Body of pancreas (tissue), 4 donors: ENCODE measurements at regions not wholly inside any gene's neighbourhood (a gene's known extent, or its start where the extent isn't known, plus 50 kb on each side); places are given as distances from the start of the nearest gene placed in this dataset.

Experiments
- CTCF ChIP-seq, 7 experiments: fragments of 450-650 bp in 4 of 7; fragments of 200-600 bp in 3 of 7; sonication (generic) in 3 of 7; IDR thresholded peaks; one replicate each; pipeline ENCODE4 v1.5.1; 2016 to 2019; ENCODE audit warnings: antibody characterized with exemption in 7 of 7
- POLR2A ChIP-seq, 3 donors: fragments of 450-650 bp; IDR thresholded peaks; one replicate each; pipeline ENCODE4 v1.6.1; 2016; ENCODE audit warnings: antibody characterized with exemption in 3 of 3, mild to moderate bottlenecking in 2 of 3

DNA sequence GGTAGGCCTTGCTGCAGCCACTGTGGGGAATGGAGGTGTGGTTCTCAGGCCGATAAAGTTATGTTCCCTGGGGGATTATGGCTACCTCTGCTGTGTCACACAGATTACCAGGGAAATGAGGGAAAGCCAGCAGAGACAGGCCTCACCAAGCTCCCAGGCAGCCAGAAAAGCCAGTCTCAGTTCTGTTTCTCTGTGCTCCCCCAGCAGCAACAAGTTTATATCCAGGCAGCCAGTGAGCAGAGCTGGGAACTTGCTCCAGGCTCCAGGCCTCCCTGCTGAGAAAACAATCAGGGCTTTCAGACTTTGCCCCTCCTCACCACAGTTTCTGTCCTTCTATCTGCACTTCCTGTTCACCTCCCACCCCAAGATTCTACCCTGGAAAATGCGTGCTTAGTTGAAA, 596.6 kb upstream of the GYPC start:
- TF ChIP-seq POLR2A (IDR thresholded peaks at IDR 0.05) (no peak), CTCF (IDR thresholded peaks at IDR 0.05) (no peak)
